Hippocampal formation (tissue), 2 donors: ENCODE measurements at regions not wholly inside any gene's neighbourhood (a gene's known extent, or its start where the extent isn't known, plus 50 kb on each side); places are given as distances from the start of the nearest gene placed in this dataset.

ENCODE experiments used
- DNase-seq, 2 donors: peaks; one replicate each; lab custom pipeline; 2025; lab: John Stamatoyannopoulos, UW

- DNase-seq, result no peak
These were observed 423.9 kb downstream of the NPHP4 start for GRCh38 chr1:5568321-5568720.

GRCh38 chr1:5567839-5568238, 424.4 kb downstream of the NPHP4 start:
- no peak for DNase-seq

- DNase-seq, result no peak
These were observed 425.3 kb downstream of the NPHP4 start for GRCh38 chr1:5566924-5567323.

- DNase-seq, result no peak
These were observed 426.7 kb downstream of the NPHP4 start for GRCh38 chr1:5565281-5566125.

- no peak for DNase-seq
These were observed 427.5 kb downstream of the NPHP4 start for GRCh38 chr1:5564578-5565257.

- DNase-seq, result no peak
These were observed 428.2 kb downstream of the NPHP4 start for GRCh38 chr1:5563861-5564577.

GRCh38 chr1:5562769-5563168, 429.5 kb downstream of the NPHP4 start:
- DNase-seq, result no peak

GRCh38 chr1:5562331-5562730, 429.9 kb downstream of the NPHP4 start:
- DNase-seq, result no peak

- DNase-seq, result no peak
These were observed 433.1 kb downstream of the NPHP4 start for GRCh38 chr1:5559078-5559477.

- DNase-seq, result no peak
These were observed 436.4 kb downstream of the NPHP4 start for GRCh38 chr1:5555853-5556252.

GRCh38 chr1:5554784-5555183, 437.4 kb downstream of the NPHP4 start:
- DNase-seq, result no peak

GRCh38 chr1:5554111-5554510, 438.1 kb downstream of the NPHP4 start:
- no peak for DNase-seq

GRCh38 chr1:5552787-5553484, 439.3 kb downstream of the NPHP4 start:
- DNase-seq, result no peak

- no peak for DNase-seq
These were observed 440.8 kb downstream of the NPHP4 start for GRCh38 chr1:5551274-5551975.

GRCh38 chr1:5548266-5548665, 444.0 kb downstream of the NPHP4 start:
- DNase-seq, result no peak

GRCh38 chr1:5543235-5543634, 449.0 kb downstream of the NPHP4 start:
- DNase-seq, result no peak

- DNase-seq, result no peak
These were observed 459.4 kb downstream of the NPHP4 start for GRCh38 chr1:5532811-5533210.

- no peak for DNase-seq
These were observed 465.2 kb downstream of the NPHP4 start for GRCh38 chr1:5526822-5527551.

- no peak for DNase-seq
These were observed 465.9 kb downstream of the NPHP4 start for GRCh38 chr1:5526385-5526750.

GRCh38 chr1:5525597-5526384, 466.4 kb downstream of the NPHP4 start:
- DNase-seq, result no peak
